GM21390 (cell line): ENCODE measurements at regions not wholly inside any gene's neighbourhood (a gene's known extent, or its start where the extent isn't known, plus 50 kb on each side); places are given as distances from the start of the nearest gene placed in this dataset.

ENCODE experiments used
- ATAC-seq: cut with Tn5 transposase; IDR thresholded peaks from one replicate; pipeline ENCODE4 v1.9.1; 2021; ENCODE audit not compliant: unreplicated experiment

DNA sequence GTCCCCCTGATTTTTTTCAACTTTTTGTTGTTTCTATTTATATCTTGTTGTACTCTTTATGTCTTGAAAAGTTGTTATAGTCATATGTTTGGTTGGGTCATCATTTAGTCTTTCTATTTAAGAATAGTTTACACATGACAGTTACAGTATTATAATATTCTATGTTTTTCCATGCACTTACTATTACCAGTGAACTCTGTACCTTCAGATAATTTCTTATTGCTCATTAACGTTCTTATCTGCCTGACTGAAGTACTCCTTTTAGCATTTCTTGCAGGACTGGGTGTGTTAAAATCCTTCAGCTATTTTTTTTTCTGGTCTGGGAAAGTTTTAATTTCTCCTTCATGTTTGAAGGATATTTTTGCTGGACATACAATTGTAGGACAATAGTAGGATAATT lies 157.7 kb upstream of the DIPK2B start:
- ATAC-seq = no peak

DNA sequence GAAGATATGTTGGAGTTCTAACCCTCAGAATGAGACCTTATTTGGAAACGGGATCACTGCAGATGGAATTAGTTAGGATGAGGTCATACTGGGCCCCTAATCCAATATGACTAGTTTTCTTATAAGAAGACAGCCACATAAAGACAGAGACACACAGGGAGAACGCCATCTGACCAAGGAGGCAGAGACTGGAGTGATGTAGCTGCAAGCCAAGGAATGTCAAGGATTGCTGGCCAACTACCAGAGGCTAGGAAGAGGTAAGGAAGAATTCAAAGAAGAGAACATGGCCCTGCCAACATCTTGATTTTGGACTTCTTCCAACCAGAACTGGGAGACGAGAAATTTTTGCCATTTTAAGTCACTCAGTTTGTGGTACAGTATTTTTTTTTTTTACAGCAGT lies 152.8 kb upstream of the DIPK2B start:
- no peak for ATAC-seq

DNA sequence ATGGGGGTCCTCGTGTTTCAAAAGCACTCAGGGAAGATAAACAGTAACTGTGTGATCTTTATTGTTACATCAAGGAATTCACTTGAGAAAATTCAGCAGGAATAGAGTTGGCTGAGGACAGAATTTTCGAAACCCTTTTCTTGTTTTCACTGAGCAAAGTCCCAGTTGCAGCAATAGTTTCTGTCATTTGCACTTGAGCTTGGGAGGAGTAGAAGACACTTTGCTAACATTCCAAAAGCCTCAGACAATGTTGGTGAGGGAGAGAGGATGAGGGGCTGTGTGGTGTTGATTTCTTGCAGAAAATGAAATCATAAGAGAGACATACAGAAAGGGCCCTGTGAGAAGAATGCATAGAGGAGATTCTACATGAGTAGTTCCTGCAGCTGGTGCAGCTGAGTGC lies 151.9 kb upstream of the DIPK2B start:
- ATAC-seq = no peak

DNA sequence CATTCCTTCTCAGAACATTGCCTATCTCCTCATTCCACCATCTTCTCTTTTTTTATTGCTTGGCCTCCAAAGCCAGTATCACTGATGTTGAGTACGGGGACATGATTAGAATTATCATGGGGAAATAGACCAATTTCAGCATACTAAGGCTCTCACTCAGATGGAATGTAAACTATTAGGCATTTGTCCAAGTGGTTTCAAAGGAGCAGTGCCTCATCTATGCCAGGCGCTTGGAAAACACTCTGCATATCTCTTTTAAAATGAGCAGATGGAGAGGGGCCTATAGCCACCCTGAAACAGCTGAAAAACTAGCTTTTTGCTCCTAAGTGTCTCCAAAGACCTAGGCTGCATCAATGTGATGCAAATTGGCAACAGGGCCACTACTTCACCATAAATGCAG lies 150.8 kb upstream of the DIPK2B start:
- ATAC-seq = no peak

GRCh38 chrX:45348296-45348695 lies 147.6 kb upstream of the DIPK2B start:
- no peak for ATAC-seq

GRCh38 chrX:45347877-45348276 lies 147.2 kb upstream of the DIPK2B start:
- ATAC-seq = no peak

- ATAC-seq = no peak
These were observed 143.9 kb upstream of the DIPK2B start for GRCh38 chrX:45344594-45344993.

GRCh38 chrX:45329217-45329616 lies 128.5 kb upstream of the DIPK2B start:
- no peak for ATAC-seq

- no peak for ATAC-seq
These were observed 124.3 kb upstream of the DIPK2B start for GRCh38 chrX:45324941-45325340.

DNA sequence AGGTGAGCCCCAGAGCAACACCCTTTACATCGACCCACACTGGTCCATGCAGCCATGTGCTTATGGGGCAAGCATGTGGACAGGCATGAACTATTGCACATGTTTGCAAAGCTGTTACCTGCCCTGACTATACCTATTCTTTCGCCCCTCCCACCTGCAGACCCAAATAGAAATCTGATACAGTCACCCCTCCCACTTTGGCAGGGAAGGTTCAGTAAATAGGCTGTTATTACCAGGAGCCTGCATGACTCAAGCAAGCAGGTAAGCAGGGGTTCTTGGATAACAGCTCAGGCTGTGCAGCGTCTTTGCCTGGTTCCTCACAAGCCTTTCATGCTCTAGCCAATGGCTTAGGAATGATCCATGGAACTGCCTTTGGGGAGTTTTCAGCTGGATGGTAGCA lies 122.7 kb upstream of the DIPK2B start:
- no peak for ATAC-seq

GRCh38 chrX:45322820-45323219 lies 122.1 kb upstream of the DIPK2B start:
- no peak for ATAC-seq

GRCh38 chrX:45322382-45322781 lies 121.7 kb upstream of the DIPK2B start:
- no peak for ATAC-seq

DNA sequence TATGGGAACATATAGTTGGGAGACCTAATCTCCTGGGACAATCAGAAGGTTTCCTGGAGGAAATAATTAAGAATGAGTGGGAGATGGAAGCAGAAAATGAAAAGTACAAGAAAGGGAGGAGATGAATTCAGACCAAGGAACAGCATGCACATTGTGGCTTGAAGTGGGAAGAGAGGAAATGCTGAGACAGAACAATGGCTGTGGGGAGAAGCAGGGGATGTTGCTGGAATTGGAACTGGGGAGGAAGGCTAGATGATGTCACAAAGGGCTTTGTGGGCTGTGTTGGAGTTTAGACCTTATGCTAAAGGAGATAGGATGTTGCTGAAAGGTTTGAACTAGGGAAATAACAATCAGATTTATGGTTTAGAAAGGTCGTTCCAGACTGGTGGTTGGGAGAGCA lies 119.5 kb upstream of the DIPK2B start:
- ATAC-seq = no peak

DNA sequence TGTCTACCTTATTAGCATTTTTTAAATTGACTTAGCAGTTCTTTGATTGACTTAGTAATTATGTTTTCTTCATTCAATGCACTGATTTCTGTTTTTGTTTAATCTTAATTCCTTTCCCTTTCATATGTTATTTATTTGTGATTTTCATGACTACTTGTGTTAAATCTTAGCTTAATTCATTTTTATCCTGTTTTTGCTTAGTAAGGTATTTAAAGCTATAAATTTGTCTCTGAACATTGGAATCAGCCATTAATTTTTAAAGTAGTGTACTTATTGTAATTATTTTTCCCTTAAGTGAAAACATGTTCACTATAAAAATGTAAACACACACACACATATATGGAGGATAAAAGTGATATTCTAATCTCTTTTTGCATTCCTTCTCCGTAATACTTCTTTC lies 109.1 kb upstream of the DIPK2B start:
- no peak for ATAC-seq

DNA sequence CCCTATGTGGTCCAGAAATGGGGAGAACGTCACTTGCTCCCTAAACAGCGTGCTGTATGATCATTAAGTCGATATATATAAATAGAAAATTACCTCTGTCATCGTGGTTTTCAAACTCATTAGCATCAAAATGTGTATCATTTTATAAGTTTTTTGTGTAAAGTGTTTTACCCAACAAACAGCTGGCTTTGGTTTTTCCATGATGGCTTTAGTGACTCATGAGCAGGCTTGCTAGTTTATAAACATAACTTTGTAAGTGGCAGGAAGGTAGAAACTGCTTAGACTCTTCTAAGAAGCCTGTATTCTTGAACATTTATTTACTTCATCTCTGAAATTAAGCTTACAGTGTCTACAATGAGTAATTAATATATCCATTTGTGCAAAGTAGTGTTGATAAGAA lies 108.4 kb upstream of the DIPK2B start:
- ATAC-seq = no peak

- ATAC-seq = no peak
These were observed 106.1 kb upstream of the DIPK2B start for GRCh38 chrX:45306794-45307193.

DNA sequence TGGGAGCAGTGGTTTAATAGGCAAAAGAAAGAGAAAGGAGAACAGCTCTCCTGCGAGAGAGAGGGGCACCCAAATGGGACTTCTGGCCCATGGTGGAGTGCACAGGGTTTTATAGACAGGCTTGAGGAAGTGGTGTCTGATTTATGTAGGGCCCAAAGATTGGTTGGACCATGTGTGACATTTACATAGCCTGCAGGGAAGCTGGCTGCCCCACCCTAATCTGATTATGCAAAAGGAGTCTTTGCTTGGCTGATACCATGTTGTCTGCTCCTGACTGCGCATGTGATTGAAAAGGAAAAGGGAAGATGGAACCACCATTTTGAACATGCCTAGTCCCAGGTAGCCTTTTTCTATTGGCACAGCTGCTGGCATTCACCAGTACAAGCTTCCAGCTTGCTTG lies 100.0 kb upstream of the DIPK2B start:
- no peak for ATAC-seq

DNA sequence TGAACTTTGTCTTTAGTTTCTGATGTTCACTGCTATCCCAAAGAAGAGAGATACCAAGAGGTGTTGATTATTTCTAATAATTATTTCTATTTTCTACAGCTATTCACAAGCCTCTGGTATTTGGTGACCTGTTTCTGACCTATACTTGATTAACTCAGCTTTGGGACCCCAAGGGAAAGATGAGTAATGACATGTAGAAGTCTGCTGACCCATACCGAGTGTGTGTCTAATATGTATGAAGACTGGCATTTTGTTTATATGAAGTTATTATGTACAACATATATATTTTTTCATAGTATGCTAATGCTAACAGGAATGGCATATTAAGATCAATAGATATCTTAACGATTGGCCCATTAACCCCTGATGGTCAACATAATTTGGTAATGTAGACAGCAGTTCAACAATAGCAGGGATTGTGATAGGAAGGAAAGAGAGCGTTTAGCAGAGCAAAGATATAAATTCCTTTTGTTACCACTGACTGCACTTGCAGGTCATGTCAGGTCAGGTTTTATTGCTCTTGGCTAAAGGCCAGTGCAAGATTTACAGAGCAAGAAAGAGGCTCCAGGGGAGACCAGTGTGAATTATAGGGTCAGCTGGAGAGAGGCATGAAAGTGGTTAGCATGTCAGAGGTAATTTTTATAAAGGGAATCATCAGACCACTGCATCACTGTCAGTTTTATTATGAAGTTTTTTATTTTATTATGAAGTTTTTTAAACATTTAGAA lies 94.7 kb upstream of the DIPK2B start:
- ATAC-seq = no peak

DNA sequence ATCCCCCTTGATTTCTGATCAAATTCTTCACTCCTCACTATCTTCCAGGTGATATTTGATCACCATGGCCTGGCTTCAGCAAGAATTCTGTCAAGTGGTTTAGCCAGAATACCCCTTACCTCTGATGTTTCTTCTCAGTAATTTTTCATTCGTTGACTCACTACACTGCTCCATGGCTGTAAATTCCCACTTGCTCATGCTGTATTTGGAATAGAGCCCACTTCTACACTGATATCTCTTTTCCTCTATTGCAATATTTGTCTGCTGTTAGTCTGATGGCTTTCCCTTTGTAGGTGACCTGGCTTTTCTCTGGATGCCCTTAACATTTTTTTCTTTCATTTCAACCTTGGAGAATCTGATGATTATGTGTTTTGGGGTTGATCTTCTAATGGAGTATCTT lies 73.9 kb upstream of the DIPK2B start:
- ATAC-seq = no peak

- no peak for ATAC-seq
These were observed 66.3 kb upstream of the DIPK2B start for GRCh38 chrX:45267007-45267406.

- ATAC-seq = no peak
These were observed 65.8 kb upstream of the DIPK2B start for GRCh38 chrX:45266456-45266855.

- no peak for ATAC-seq
These were observed 64.2 kb upstream of the DIPK2B start for GRCh38 chrX:45264865-45265264.

- no peak for ATAC-seq
These were observed 60.8 kb upstream of the DIPK2B start for GRCh38 chrX:45261471-45261870.
